Neural crest cell (in vitro differentiated cells): ENCODE measurements at regions not wholly inside any gene's neighbourhood (a gene's known extent, or its start where the extent isn't known, plus 50 kb on each side); places are given as distances from the start of the nearest gene placed in this dataset.
"Not testable (repeated sequence)": the region's sequence is repeated elsewhere in the genome, so short reads cannot be mapped to it uniquely, and the experiment has no call there.

Experiments
- DNase-seq: peaks from one replicate; pipeline ENCODE4 v3.0.0; 2021; ENCODE audit warnings: low read depth, mixed read lengths, low spot score
- H3K27ac Mint-ChIP-seq: one replicate; pipeline ENCODE4 v1.8.0; 2021; ENCODE audit warnings: mild to moderate bottlenecking, mixed read lengths; ENCODE audit not compliant: unreplicated experiment
- H3K27me3 Mint-ChIP-seq: 2 replicates; pipeline ENCODE4 v1.8.0; 2021; ENCODE audit warnings: low read depth, mild to moderate bottlenecking, mixed read lengths
- H3K36me3 Mint-ChIP-seq: 2 replicates; pipeline ENCODE4 v1.8.0; 2021; ENCODE audit warnings: low read depth, mild to moderate bottlenecking, mixed read lengths
- H3K4me1 Mint-ChIP-seq: 2 replicates; pipeline ENCODE4 v1.8.0; 2021; ENCODE audit warnings: mixed read lengths
- H3K4me3 Mint-ChIP-seq: one replicate; pipeline ENCODE4 v1.8.0; 2021; ENCODE audit warnings: mild to moderate bottlenecking, mixed read lengths
- H3K9me3 Mint-ChIP-seq: 2 replicates; pipeline ENCODE4 v1.8.0; 2021; ENCODE audit warnings: mixed read lengths
- TF ChIP-seq, protein P1 (sequence below): fragments of 200-600 bp; sonication (generic); conservative IDR thresholded peaks from 2 replicates; pipeline ENCODE4 v1.5.0; 2021; ENCODE audit warnings: antibody characterized with exemption, mild to moderate bottlenecking

DNA sequence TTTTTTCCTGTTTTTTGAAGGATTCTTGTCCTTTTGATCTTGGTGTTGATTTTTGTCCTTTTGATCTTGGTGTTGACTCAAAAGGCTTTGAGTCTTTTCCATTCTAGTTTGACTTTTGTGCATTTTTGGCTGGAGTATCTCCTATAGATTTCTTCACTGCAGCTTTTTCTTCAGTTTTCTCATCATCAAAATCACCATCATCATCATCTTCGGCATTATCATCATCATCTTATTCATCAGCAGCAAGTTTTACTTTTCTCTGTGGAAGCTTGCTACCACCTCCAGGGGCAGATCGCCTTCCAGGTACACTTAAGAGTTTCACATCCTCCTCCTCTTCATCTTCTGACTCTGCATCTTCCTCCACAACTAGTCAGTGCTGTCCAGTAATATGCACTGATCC is 56.5 kb upstream of the MCHR2 start:
- no peak for DNase-seq
- no peaks in the 10 kb centered on the region for H3K4me1 Mint-ChIP-seq
- no peak overlapping the region for H3K4me3 Mint-ChIP-seq
- no peak overlapping the region for H3K27ac Mint-ChIP-seq
- H3K9me3 Mint-ChIP-seq: peaks cover 6% of the 10 kb centered on the region
- TF ChIP-seq, protein P1, sequence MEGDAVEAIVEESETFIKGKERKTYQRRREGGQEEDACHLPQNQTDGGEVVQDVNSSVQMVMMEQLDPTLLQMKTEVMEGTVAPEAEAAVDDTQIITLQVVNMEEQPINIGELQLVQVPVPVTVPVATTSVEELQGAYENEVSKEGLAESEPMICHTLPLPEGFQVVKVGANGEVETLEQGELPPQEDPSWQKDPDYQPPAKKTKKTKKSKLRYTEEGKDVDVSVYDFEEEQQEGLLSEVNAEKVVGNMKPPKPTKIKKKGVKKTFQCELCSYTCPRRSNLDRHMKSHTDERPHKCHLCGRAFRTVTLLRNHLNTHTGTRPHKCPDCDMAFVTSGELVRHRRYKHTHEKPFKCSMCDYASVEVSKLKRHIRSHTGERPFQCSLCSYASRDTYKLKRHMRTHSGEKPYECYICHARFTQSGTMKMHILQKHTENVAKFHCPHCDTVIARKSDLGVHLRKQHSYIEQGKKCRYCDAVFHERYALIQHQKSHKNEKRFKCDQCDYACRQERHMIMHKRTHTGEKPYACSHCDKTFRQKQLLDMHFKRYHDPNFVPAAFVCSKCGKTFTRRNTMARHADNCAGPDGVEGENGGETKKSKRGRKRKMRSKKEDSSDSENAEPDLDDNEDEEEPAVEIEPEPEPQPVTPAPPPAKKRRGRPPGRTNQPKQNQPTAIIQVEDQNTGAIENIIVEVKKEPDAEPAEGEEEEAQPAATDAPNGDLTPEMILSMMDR: no peak
- no peaks in the 10 kb centered on the region for H3K27me3 Mint-ChIP-seq
- H3K36me3 Mint-ChIP-seq: no peaks in the 10 kb centered on the region

DNA sequence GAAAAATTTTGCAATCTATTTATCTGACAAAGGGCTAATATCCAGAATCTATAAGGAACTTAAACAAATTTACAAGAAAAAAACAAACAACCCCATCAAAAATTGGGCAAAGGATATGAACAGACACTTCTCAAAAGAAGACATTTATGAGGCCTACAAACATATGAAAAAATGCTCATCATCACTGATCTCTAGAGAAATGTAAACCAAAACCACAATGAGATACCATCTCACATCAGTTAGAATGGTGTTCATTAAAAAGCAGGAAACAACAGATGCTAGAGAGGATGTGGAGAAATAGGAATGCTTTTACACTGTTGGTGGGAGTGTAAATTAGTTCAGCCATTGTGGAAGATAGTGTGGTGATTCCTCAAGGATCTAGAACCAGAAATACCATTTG is 49.9 kb upstream of the MCHR2 start:
- H3K4me3 Mint-ChIP-seq, H3K4me1 Mint-ChIP-seq, H3K27me3 Mint-ChIP-seq, H3K36me3 Mint-ChIP-seq, H3K27ac Mint-ChIP-seq, H3K9me3 Mint-ChIP-seq, DNase-seq: not testable (repeated sequence)
